ENCODE measurements at regions not wholly inside any gene's neighbourhood (a gene's known extent, or its start where the extent isn't known, plus 50 kb on each side); places are given as distances from the start of the nearest gene placed in this dataset.
"Not testable (repeated sequence)": the region's sequence is repeated elsewhere in the genome, so short reads cannot be mapped to it uniquely, and the experiment has no call there.

GRCh38 chr11:112697391-112698178 lies 263.6 kb upstream of the NCAM1 start:
- DNase-seq (ENCODE audit: low read depth in 2 of 2): no peak

DNA sequence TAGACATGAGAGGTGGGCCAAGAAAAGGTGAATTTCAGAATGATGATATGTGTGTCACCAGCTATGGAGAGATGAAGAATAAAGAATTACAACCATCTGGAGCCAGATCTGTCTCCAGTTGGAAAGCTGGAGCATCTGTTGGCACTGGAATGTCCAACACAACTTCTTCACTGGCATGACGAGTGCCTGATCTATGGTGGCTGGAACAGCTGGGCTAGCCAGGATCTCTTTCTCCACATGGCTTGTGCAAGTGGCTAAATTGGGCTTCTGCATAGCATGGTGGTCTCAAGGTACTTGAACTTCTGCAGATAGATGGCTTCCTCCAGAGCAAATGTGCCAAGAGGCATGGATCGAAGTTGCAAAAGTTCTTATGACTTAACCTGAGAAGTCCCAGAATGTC lies 256.1 kb upstream of the NCAM1 start:
- no peak for DNase-seq (ENCODE audit: low read depth in 2 of 2)

DNA sequence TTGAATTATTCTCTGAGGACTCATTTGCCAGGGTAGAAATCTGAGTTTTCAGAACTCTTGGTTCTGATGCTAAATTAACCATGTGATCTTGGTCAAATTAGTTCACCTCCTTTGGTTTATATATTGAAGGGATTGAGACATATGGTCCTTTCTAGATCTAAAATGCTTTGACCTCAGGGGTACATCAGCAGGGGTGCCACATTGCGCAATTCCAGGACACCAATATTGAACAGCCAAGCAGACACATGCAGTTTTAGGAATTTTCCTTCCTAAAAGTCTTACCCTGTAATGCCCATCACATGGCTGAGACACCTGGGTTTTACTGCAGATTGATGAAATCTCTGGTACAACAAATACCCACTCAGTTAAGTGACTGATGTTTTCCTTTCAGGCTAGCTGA lies 254.4 kb upstream of the NCAM1 start:
- DNase-seq (ENCODE audit: low read depth in 2 of 2): no peak

- not testable (repeated sequence) for DNase-seq (ENCODE audit: low read depth in 2 of 2)
These were observed 246.9 kb upstream of the NCAM1 start for GRCh38 chr11:112714340-112714739.

DNA sequence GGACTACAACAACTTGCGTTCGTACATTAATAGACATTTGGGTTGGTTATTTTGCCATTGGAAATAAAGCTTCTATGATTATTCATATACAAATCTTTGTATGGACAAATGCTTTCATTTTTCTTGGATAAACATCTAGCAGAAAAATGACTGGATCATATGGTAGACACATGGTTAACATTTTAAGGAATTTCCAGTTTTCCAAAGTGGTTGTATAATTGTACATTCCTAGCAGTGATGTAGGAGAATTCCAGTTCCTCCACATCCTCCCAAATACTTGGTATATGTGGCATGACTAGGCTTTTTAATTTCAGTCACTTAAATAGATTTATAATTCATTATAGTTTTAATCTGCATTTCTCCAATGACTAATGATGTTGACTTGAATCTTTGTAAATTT lies 246.2 kb upstream of the NCAM1 start:
- no peak for DNase-seq (ENCODE audit: low read depth in 2 of 2)

DNA sequence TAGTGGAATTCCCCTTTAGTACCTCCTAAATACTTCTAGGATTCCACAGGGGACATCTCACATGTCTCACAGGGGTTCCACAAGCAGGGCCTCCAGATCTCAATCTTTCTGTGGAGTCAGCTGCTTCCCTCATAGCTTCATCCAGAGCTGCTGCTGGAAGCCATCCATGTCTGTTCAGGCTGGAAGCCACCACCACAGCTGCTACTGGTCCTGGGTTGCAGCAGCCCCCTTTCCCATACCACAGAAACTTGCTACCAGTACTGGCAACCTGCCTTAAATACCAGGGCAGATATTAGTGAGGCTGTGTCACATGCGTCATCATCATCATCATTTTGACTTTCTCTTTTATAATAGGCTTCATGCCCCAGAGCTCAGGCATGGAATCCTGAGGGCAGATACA lies 242.7 kb upstream of the NCAM1 start:
- no peak for DNase-seq (ENCODE audit: low read depth in 2 of 2)

- no peak for DNase-seq (ENCODE audit: low read depth in 2 of 2)
These were observed 241.3 kb upstream of the NCAM1 start for GRCh38 chr11:112719736-112720525.

- DNase-seq (ENCODE audit: low read depth in 2 of 2): no peak
These were observed 239.1 kb upstream of the NCAM1 start for GRCh38 chr11:112722148-112722547.

- no peak for DNase-seq (ENCODE audit: low read depth in 2 of 2)
These were observed 238.3 kb upstream of the NCAM1 start for GRCh38 chr11:112722876-112723275.

DNA sequence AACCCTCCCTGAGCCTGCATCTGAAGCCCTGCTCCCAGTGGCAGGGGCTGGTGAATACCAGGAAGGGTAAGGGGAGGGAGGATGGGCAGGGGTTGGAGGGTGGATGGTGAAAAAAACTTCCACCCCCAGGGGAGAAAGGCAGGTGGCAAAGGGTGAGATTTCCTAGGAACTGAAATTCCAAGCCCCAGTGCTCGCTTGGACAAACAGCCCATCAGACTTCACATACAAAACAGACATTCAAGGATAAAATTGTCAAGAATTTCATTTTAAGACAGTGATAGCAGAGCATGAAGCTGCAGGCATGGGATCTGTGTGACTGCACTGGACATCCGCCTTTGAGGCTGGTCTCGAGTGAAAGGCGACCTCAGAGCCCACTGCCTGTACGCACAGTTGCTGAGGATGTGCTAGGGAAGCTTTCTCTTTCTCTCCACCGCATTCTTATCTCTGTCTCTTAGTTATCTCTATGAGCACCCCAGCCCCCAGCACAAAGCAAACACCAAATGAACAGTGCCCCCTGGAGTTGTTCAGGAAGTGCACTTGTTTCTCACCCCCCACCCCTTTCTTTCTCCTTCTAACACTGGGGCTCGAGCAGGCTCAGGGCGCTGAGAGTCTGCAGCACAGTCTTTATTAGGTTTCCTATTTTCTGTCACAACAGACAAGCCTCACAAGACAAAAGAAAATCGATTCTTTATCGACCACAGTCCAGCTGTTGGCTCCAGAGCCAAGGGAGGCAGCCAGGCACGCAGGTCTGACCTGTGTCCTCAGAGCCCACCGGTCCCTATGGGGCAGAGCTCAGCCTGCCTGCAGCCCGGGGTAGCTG lies 237.3 kb upstream of the NCAM1 start:
- DNase-seq (ENCODE audit: low read depth in 2 of 2): no peak

DNA sequence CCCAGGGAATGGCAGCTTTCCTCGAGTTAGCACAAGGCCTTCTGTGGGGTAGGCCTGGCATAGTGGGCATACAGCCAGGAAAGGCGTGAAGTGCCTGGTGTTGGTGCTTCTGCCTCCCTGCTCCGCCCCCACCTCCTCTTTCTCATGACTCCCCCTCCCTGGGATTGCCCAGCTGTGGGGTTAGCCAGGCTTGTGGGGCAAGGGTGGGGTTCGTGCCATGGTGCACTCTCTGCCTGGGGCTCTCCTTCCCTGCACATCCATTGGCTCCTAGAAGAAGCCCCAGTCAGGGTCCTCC lies 236.8 kb upstream of the NCAM1 start:
- no peak for DNase-seq (ENCODE audit: low read depth in 2 of 2)

- DNase-seq (ENCODE audit: low read depth in 2 of 2): no peak
These were observed 235.6 kb upstream of the NCAM1 start for GRCh38 chr11:112725636-112726035.

- no peak for DNase-seq (ENCODE audit: low read depth in 2 of 2)
These were observed 233.8 kb upstream of the NCAM1 start for GRCh38 chr11:112727341-112727841.

DNA sequence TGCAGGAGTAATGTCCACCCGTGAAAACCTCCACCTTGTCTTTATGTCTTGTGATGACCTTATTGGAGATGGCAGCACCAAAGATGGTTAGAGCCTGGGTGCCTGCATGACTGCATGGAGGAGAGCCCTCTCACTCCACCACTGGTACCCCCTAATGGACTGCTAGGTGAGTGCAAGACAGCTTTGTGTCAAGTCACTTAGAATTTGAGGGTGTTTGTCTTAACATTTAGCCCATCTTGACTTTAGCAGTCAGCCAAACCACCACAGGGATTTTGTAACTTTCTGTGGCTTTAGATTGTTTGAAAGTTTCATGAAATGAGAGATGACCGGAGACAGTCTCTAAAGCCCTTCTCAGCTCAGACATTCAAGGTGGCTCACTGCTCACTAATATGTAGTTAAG lies 232.9 kb upstream of the NCAM1 start:
- DNase-seq (ENCODE audit: low read depth in 2 of 2): no peak

DNA sequence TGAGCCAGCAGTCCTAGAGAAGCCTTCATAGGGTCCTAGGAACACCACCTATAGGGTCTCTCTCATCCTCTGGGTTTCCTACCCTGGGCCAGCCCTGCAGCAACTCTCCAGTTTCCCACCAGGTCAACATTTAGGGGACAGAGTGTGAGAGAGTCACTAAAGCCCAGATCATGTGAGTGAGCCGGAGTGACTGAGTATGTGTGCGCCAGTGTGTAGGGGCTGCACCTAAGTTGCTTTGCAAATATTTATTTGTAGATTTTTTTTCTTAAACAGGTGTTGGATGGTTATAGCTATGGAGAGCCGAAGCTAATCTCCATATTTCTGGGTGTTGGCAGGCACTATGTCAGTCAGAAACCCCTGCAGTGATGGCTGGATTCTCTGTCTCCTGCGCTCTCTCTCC lies 232.5 kb upstream of the NCAM1 start:
- DNase-seq (ENCODE audit: low read depth in 2 of 2): no peak

DNA sequence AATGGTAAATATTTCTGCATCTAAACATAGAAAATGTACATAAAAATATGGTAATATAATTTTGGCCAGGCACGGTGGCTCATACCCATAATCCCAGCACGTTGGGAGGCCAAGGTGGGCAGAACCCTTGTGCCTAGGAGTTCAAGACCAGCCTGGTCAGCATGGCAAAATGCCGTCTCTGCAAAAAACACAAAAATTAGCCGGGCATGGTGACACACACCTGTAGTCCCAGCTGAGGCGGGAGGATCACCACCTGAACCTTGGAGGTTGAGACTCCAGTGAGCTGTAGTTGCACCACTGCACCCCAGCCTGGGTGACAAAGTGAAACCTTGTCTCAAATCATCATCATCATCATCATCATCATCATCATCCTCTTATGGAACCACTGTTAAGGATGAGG lies 230.6 kb upstream of the NCAM1 start:
- no peak for DNase-seq (ENCODE audit: low read depth in 2 of 2)

- no peak for DNase-seq (ENCODE audit: low read depth in 2 of 2)
These were observed 229.7 kb upstream of the NCAM1 start for GRCh38 chr11:112731538-112731937.

GRCh38 chr11:112732031-112732430 lies 229.2 kb upstream of the NCAM1 start:
- no peak for DNase-seq (ENCODE audit: low read depth in 2 of 2)

- no peak for DNase-seq (ENCODE audit: low read depth in 2 of 2)
These were observed 227.0 kb upstream of the NCAM1 start for GRCh38 chr11:112734207-112734606.

DNA sequence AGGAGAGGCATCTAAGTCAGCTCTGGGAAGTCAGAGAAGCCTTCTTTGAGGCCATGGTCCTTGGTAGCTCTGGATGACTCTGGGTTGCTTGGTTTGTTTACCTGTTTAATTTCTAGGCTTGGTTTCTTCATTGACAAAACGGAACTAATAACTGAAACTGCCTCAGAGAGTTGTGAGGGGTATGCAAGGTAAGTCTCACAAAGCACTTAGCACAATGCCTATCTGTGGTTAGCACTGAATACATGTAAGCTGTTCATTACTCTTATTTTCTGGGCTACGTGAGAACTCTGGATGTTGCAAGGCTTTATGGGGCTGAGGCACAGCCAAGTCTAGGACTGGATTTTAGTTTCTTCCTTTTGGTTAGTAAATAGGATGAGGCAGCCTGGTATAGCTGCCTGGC lies 225.8 kb upstream of the NCAM1 start:
- DNase-seq (ENCODE audit: low read depth in 2 of 2): no peak

- no peak for DNase-seq (ENCODE audit: low read depth in 2 of 2)
These were observed 217.2 kb upstream of the NCAM1 start for GRCh38 chr11:112744041-112744440.

DNA sequence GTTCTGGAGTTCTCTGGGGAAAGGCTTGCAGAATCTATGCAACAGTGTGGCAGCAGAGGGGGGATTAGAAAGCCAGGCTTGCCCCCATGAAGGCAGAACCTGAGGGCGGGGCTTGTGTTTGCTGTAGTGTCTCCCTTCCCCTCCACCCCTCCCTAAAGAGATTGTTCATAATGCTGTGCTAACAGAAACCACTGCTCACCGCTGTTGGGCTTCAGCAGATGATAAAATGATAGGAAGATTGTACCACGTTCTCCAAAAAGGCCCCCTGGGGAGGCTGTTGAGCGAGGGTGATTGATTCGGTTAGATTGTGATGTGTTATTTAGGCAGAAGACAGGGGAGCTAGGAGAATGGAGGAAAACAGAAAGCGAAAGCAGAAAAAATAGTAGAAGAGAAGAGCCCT lies 215.2 kb upstream of the NCAM1 start:
- no peak for DNase-seq (ENCODE audit: low read depth in 2 of 2)
